NCI-H2081 treated with DMSO at 0.1 percent for 48 hours (cell line): ENCODE measurements at regions not wholly inside any gene's neighbourhood (a gene's known extent, or its start where the extent isn't known, plus 50 kb on each side); places are given as distances from the start of the nearest gene placed in this dataset.

Experiments used
- DNase-seq: peaks from one replicate; lab custom pipeline; 2025; lab: John Stamatoyannopoulos, UW

- DNase-seq: no peak
Measured at GRCh38 chr16:62240722-62241121, 204.5 kb upstream of the CDH8 start.

- DNase-seq: peak; percentile 54
Measured at GRCh38 chr16:62225675-62226074, 189.4 kb upstream of the CDH8 start.

DNA sequence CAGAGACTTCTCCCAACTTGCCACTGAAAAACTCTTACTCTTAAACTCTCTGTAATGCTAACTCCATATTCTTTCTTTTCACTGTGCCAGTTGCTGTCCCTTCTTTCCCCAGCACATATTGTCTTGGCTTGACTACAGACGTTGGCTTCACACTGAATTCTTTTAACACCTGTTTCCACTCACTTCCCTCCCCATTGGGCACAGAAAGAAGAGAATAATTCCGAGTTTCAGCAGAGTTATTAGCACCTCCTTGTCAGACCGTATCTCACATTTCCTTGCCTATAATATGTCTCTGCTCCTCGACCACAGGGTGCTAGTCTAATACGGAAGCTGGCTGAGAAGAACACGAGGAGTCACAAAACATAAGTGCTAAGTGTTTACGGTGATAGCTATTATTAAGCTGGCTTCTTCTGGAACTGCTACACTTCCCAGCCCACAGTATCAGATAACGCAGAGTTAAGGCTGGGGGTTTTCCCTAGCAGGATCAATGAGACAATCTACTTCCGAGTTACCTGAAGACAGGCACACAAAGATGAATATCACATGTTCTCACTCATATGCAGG is 188.5 kb upstream of the CDH8 start:
- DNase-seq: no peak

GRCh38 chr16:62216837-62217236 is 180.6 kb upstream of the CDH8 start:
- no peak for DNase-seq

- DNase-seq: no peak
Measured at GRCh38 chr16:62213763-62214162, 177.5 kb upstream of the CDH8 start.

GRCh38 chr16:62208934-62209333 is 172.7 kb upstream of the CDH8 start:
- DNase-seq: no peak

- no peak for DNase-seq
Measured at GRCh38 chr16:62205459-62205858, 169.2 kb upstream of the CDH8 start.

GRCh38 chr16:62201911-62202310 is 165.7 kb upstream of the CDH8 start:
- no peak for DNase-seq

- no peak for DNase-seq
Measured at GRCh38 chr16:62194828-62195227, 158.6 kb upstream of the CDH8 start.

- DNase-seq: no peak
Measured at GRCh38 chr16:62190426-62190825, 154.2 kb upstream of the CDH8 start.

- DNase-seq: no peak
Measured at GRCh38 chr16:62177351-62178203, 141.3 kb upstream of the CDH8 start.

- DNase-seq: no peak
Measured at GRCh38 chr16:62170642-62171041, 134.4 kb upstream of the CDH8 start.

DNA sequence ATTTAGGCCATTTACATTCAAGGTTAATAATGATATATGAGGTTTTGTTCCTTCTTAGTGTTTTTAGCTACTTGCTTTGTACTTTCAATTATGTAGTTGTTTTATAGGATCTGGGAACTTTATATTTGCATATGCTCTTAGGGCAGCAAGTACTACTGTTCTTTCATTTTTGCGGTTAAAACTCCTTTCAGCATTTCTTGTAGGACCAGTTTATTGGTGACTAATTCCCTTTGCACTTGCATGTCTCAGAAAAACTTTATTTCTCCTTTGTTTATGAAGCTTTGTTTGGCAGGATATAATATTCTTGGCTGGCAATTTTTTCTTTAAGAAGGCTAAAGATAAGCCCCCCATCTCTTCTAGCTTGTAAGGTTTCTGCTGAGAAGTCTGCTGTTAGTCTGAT is 131.3 kb upstream of the CDH8 start:
- DNase-seq: no peak

DNA sequence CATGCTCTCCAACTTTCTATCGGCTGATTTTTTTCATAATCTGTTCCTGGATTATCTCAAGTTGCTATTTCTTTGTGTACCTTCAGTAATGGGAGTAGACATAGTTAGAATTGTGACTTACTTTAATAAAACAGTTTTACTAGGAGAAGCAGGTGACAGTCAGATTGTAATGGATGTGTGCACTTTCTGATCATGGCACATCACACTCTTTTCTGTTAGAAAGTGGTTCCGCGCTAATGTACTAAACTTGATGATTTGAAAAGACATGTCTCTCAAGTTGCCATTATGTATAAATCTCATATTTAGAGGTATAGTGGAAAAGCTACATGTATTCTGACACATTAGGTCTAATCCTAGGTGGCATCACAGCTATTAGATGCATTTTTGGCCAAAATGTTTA is 121.3 kb upstream of the CDH8 start:
- no peak for DNase-seq

GRCh38 chr16:62156971-62157370 is 120.7 kb upstream of the CDH8 start:
- no peak for DNase-seq

DNA sequence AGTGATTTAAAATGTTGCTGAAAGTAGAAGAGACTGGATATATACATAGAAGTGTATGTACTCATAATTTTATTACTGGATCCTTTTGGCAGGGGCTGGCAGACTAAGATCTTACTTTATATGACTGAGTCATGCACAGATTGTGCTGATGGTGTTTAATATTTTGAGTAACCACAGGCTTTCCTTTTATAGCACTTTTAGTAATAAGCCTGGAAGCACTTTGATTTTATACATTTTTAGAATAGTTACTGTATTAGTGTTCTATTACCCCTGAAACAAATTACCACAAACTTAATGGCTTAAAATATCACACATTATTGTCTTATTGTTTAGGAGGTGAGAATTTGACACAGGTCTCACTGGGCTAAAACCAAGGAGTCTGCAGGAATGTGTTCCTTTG is 113.4 kb upstream of the CDH8 start:
- no peak for DNase-seq

GRCh38 chr16:62137996-62138395 is 101.8 kb upstream of the CDH8 start:
- no peak for DNase-seq

DNA sequence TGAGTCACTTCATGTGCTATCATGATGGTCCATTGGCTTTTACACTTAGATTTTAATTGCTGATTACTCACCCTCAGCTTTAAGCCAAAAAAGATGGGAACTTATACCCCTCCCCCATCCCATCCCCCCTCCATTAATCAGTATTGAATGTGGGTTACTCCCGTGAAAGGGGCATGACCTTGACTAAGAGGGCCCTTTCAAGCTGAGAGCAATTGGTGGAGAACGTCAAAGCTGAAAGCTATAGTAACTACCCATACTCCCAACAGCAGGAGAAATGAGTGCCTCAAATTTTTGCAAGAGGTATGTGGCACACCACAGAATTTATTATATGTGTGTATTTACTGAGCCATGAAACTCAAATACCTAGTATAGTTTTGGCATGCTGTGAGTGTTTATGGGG is 99.7 kb upstream of the CDH8 start:
- DNase-seq: no peak

GRCh38 chr16:62135446-62135845 is 99.2 kb upstream of the CDH8 start:
- DNase-seq: no peak

GRCh38 chr16:62130101-62130500 is 93.9 kb upstream of the CDH8 start:
- no peak for DNase-seq

GRCh38 chr16:62105244-62105643 is 69.0 kb upstream of the CDH8 start:
- no peak for DNase-seq

DNA sequence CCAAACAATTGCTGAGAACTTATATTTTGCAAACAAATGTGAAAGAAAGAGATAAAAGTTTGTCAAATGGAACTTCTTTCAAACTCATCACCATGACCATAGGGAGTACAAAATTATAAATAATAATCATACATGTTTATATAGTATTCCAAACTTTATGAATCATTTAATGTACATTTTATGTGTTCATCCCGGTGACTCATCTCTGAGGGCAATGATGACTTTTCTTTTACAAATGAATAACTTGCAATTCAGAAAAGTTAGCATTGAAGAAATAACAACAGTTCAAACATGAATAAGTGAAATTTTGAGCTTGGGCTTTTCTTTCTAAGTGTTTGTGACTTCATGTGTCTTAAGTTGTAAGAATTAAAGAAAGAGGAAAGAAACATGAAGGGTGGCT is 66.3 kb upstream of the CDH8 start:
- DNase-seq: no peak

GRCh38 chr16:62100651-62101050 is 64.4 kb upstream of the CDH8 start:
- no peak for DNase-seq

- DNase-seq: no peak
Measured at GRCh38 chr16:62089715-62090114, 53.5 kb upstream of the CDH8 start.
